ENCODE measurements at regions not wholly inside any gene's neighbourhood (a gene's known extent, or its start where the extent isn't known, plus 50 kb on each side); places are given as distances from the start of the nearest gene placed in this dataset.

- Histone ChIP-seq H3K4me3 (no peak overlapping the region), H3K9me3 (no peaks in the 10 kb centered on the region), H3K36me3 (no peaks in the 10 kb centered on the region), H3K4me1 (replicated peaks) (no peaks in the 10 kb centered on the region), H3K27ac (no peak overlapping the region), H3K27me3 (replicated peaks; ENCODE audit: insufficient read depth) (no peaks in the 10 kb centered on the region)
- no peak for DNase-seq (ENCODE audit: low spot score)
- WGBS: 75% methylated on average over 2 of the region's 2 CpGs
- TF ChIP-seq POLR2AphosphoS5 (IDR thresholded peaks at IDR 0.05) (no peak), POLR2A (IDR thresholded peaks at IDR 0.05) (no peak), CTCF (IDR thresholded peaks at IDR 0.05) (no peak)
- intact Hi-C loops (cut with DNase I): no loop called here
These were observed 77.5 kb downstream of the BLID start for GRCh38 chr11:122038543-122038942.

- Histone ChIP-seq H3K4me3 (no peak overlapping the region), H3K9me3 (no peaks in the 10 kb centered on the region), H3K36me3 (no peaks in the 10 kb centered on the region), H3K27me3 (replicated peaks; ENCODE audit: insufficient read depth) (no peaks in the 10 kb centered on the region), H3K27ac (no peak overlapping the region), H3K4me1 (replicated peaks) (no peaks in the 10 kb centered on the region)
- TF ChIP-seq POLR2AphosphoS5 (IDR thresholded peaks at IDR 0.05) (no peak), CTCF (IDR thresholded peaks at IDR 0.05) (no peak), POLR2A (IDR thresholded peaks at IDR 0.05) (no peak)
- intact Hi-C loops (cut with DNase I): no loop called here
- DNase-seq (ENCODE audit: low spot score): no peak
These were observed 78.1 kb downstream of the BLID start for GRCh38 chr11:122037911-122038310.

- H3K9me3 ChIP-seq: no peaks in the 10 kb centered on the region
- TF ChIP-seq POLR2A (IDR thresholded peaks at IDR 0.05) (no peak), CTCF (IDR thresholded peaks at IDR 0.05) (no peak), POLR2AphosphoS5 (IDR thresholded peaks at IDR 0.05) (no peak)
- intact Hi-C loops (cut with DNase I): no loop called here
- H3K27me3 ChIP-seq (replicated peaks; ENCODE audit: insufficient read depth): no peaks in the 10 kb centered on the region
- H3K4me3 ChIP-seq: no peak overlapping the region
- no peak for DNase-seq (ENCODE audit: low spot score)
- no peak overlapping the region for H3K27ac ChIP-seq
- H3K36me3 ChIP-seq: no peaks in the 10 kb centered on the region
- no peaks in the 10 kb centered on the region for H3K4me1 ChIP-seq (replicated peaks)
- 95% methylated on average over 6 of the region's 6 CpGs for WGBS
These were observed 79.5 kb downstream of the BLID start for GRCh38 chr11:122036493-122036892.

- DNase-seq (ENCODE audit: low spot score): no peak
- WGBS: 61% methylated on average over 1 of the region's 1 CpG
- Histone ChIP-seq H3K36me3 (no peaks in the 10 kb centered on the region), H3K4me1 (replicated peaks) (no peaks in the 10 kb centered on the region), H3K27ac (no peak overlapping the region), H3K9me3 (no peaks in the 10 kb centered on the region), H3K27me3 (replicated peaks; ENCODE audit: insufficient read depth) (no peaks in the 10 kb centered on the region), H3K4me3 (no peak overlapping the region)
- intact Hi-C loops (cut with DNase I): no loop called here
- TF ChIP-seq CTCF (IDR thresholded peaks at IDR 0.05) (no peak), POLR2AphosphoS5 (IDR thresholded peaks at IDR 0.05) (no peak), POLR2A (IDR thresholded peaks at IDR 0.05) (no peak)
These were observed 80.0 kb downstream of the BLID start for GRCh38 chr11:122036018-122036417.

DNA sequence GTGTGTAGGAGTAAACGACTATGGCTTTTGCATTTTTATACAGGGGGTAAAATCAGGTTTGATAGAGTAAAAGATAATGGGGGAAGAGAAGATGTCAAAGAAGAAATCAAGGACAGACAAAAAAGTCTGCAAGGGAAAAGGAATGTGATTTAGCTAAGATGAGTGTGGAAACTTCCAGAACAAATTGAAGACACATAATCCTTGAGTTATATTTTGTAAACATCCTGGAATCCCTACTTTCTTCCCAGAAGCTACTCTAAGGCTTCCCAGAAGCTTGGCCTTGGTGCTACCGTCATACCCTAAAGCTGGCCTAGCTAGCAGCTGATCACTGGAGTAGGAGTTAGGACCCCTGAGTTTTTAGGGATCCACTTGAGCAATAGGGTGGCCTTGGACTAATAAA, 82.4 kb downstream of the BLID start:
- intact Hi-C loops (cut with DNase I): no loop called here
- TF ChIP-seq POLR2A (IDR thresholded peaks at IDR 0.05) (no peak), POLR2AphosphoS5 (IDR thresholded peaks at IDR 0.05) (no peak), CTCF (IDR thresholded peaks at IDR 0.05) (no peak)
- DNase-seq (ENCODE audit: low spot score): no peak
- H3K27ac ChIP-seq: no peak overlapping the region
- H3K27me3 ChIP-seq (replicated peaks; ENCODE audit: insufficient read depth): no peaks in the 10 kb centered on the region
- H3K9me3 ChIP-seq: no peaks in the 10 kb centered on the region
- H3K4me3 ChIP-seq: no peak overlapping the region
- no peaks in the 10 kb centered on the region for H3K4me1 ChIP-seq (replicated peaks)
- WGBS: 87% methylated on average over 2 of the region's 2 CpGs
- H3K36me3 ChIP-seq: no peaks in the 10 kb centered on the region
